ENCODE measurements at regions not wholly inside any gene's neighbourhood (a gene's known extent, or its start where the extent isn't known, plus 50 kb on each side); places are given as distances from the start of the nearest gene placed in this dataset.
"Not testable (repeated sequence)": the region's sequence is repeated elsewhere in the genome, so short reads cannot be mapped to it uniquely, and the experiment has no call there.

- DNase-seq (ENCODE audit: low spot score) = no peak
- no peak for ATAC-seq
Measured at GRCh38 chr6:164101859-164102258, 687.3 kb downstream of the QKI start.

- ATAC-seq (no peak), DNase-seq (ENCODE audit: low spot score) (no peak)
Measured at GRCh38 chr6:164099269-164099865, 684.8 kb downstream of the QKI start.

GRCh38 chr6:164098857-164099267 lies 684.3 kb downstream of the QKI start:
- no peak for DNase-seq (ENCODE audit: low spot score)
- ATAC-seq = peak; percentile 23

GRCh38 chr6:164097551-164098398 lies 683.3 kb downstream of the QKI start:
- ATAC-seq = no peak
- no peak for DNase-seq (ENCODE audit: low spot score)

- no peak for ATAC-seq
- DNase-seq (ENCODE audit: low spot score) = no peak
Measured at GRCh38 chr6:164097056-164097455, 682.5 kb downstream of the QKI start.

- DNase-seq (ENCODE audit: low spot score) = no peak
- no peak for ATAC-seq
Measured at GRCh38 chr6:164095056-164095455, 680.5 kb downstream of the QKI start.

- DNase-seq (ENCODE audit: low spot score) = no peak
- no peak for ATAC-seq
Measured at GRCh38 chr6:164087870-164088269, 673.4 kb downstream of the QKI start.

- ATAC-seq (no peak), DNase-seq (ENCODE audit: low spot score) (no peak)
Measured at GRCh38 chr6:164087211-164087610, 672.7 kb downstream of the QKI start.

GRCh38 chr6:164086076-164086887 lies 671.8 kb downstream of the QKI start:
- DNase-seq (ENCODE audit: low spot score) (no peak), ATAC-seq (no peak)

GRCh38 chr6:164085091-164086075 lies 670.9 kb downstream of the QKI start:
- ATAC-seq = peak; percentile 38
- DNase-seq (ENCODE audit: low spot score) = no peak

GRCh38 chr6:164079275-164079600 lies 664.7 kb downstream of the QKI start:
- ATAC-seq = no peak

GRCh38 chr6:164078532-164079274 lies 664.2 kb downstream of the QKI start:
- DNase-seq (ENCODE audit: low spot score) (no peak), ATAC-seq (no peak)

More at GRCh38 chr6:164079275-164079600, 664.7 kb downstream of the QKI start:
- no peak for DNase-seq (ENCODE audit: low spot score)

- not testable (repeated sequence) for ATAC-seq; DNase-seq (ENCODE audit: low spot score)
Measured at GRCh38 chr6:164076818-164077532, 662.5 kb downstream of the QKI start.

- DNase-seq (ENCODE audit: low spot score) = no peak
- no peak for ATAC-seq
Measured at GRCh38 chr6:164075981-164076615, 661.6 kb downstream of the QKI start.

GRCh38 chr6:164072240-164072666 lies 657.7 kb downstream of the QKI start:
- ATAC-seq = no peak
- DNase-seq (ENCODE audit: low spot score) = no peak

- DNase-seq (ENCODE audit: low spot score) (no peak), ATAC-seq (no peak)
Measured at GRCh38 chr6:164069350-164069990, 655.0 kb downstream of the QKI start.

- DNase-seq (ENCODE audit: low spot score) = no peak
- no peak for ATAC-seq
Measured at GRCh38 chr6:164068527-164068926, 654.0 kb downstream of the QKI start.

GRCh38 chr6:164066766-164067165 lies 652.2 kb downstream of the QKI start:
- no peak for DNase-seq (ENCODE audit: low spot score)
- no peak for ATAC-seq

Data from left lobe of liver (tissue), 2 donors.